ENCODE measurements at regions not wholly inside any gene's neighbourhood (a gene's known extent, or its start where the extent isn't known, plus 50 kb on each side); places are given as distances from the start of the nearest gene placed in this dataset.

GRCh38 chr10:36094096-36094495 is 452.0 kb upstream of the FZD8 start:
- TF ChIP-seq KDM1A (IDR thresholded peaks at IDR 0.05; ENCODE audit: borderline replicate concordance) = no peak
- TF ChIP-seq CTCF (IDR thresholded peaks at IDR 0.05 in 2 of 3, conservative IDR thresholded peaks at IDR 0.05 in 1 of 3; ENCODE audit: control insufficient read depth in 2 of 3, extremely low read depth in 1 of 3, insufficient read depth in 1 of 3, low read depth in 3 of 3, low read length in 3 of 3) = no peak
- TF ChIP-seq FOS (IDR thresholded peaks at IDR 0.05; ENCODE audit: borderline replicate concordance, extremely low read depth, insufficient read length) = no peak
- no peak for TF ChIP-seq ESRRA (IDR thresholded peaks at IDR 0.05; ENCODE audit: low read length)
- TF ChIP-seq, protein P1, sequence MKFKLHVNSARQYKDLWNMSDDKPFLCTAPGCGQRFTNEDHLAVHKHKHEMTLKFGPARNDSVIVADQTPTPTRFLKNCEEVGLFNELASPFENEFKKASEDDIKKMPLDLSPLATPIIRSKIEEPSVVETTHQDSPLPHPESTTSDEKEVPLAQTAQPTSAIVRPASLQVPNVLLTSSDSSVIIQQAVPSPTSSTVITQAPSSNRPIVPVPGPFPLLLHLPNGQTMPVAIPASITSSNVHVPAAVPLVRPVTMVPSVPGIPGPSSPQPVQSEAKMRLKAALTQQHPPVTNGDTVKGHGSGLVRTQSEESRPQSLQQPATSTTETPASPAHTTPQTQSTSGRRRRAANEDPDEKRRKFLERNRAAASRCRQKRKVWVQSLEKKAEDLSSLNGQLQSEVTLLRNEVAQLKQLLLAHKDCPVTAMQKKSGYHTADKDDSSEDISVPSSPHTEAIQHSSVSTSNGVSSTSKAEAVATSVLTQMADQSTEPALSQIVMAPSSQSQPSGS (IDR thresholded peaks at IDR 0.05; ENCODE audit: low read length) = no peak
- TF ChIP-seq YY1 (IDR thresholded peaks at IDR 0.05; ENCODE audit: low read depth, low read length) = no peak
- TF ChIP-seq E4F1 (IDR thresholded peaks at IDR 0.05; ENCODE audit: borderline replicate concordance, partially characterized antibody) = no peak
- TF ChIP-seq HDAC2 (IDR thresholded peaks at IDR 0.05) = no peak
